HAP-1 (cell line): ENCODE measurements at regions not wholly inside any gene's neighbourhood (a gene's known extent, or its start where the extent isn't known, plus 50 kb on each side); places are given as distances from the start of the nearest gene placed in this dataset.

Experiments used
- DNase-seq, 2 experiments: peaks; one replicate each; pipeline ENCODE4 v3.0.0-alpha.2; 2016 to 2020; ENCODE audit warnings: low spot score in 2 of 2
- H3K27me3 ChIP-seq: fragments of 250-450 bp; sonication (Bioruptor Pico); 2 replicates; pipeline ENCODE4 v1.5.1; 2020; ENCODE audit warnings: low read depth, mild to moderate bottlenecking, moderate library complexity
- H3K36me3 ChIP-seq: fragments of 250-450 bp; sonication (Bioruptor Pico); replicated peaks from 2 replicates; pipeline ENCODE4 v1.5.1; 2020; ENCODE audit warnings: mild to moderate bottlenecking
- H3K4me1 ChIP-seq: fragments of 250-450 bp; sonication (Bioruptor Pico); 2 replicates; pipeline ENCODE4 v1.5.1; 2020; ENCODE audit warnings: mild to moderate bottlenecking
- H3K4me3 ChIP-seq: fragments of 250-450 bp; sonication (Bioruptor Pico); 2 replicates; pipeline ENCODE4 v1.5.1; 2020; ENCODE audit warnings: mild to moderate bottlenecking, moderate library complexity
- H3K9me3 ChIP-seq: fragments of 250-450 bp; sonication (Bioruptor Pico); 2 replicates; pipeline ENCODE4 v1.5.1; 2020; ENCODE audit warnings: mild to moderate bottlenecking, moderate library complexity
- in situ Hi-C: fragments of 300-500 bp; cut with MboI; formaldehyde crosslinking; loops from 3 replicates; pipeline ENCODE4 v1.14.3; 2020; ENCODE audit warnings: low sequenced_read_pairs, inconsistent platforms, mixed read lengths

- H3K4me1 ChIP-seq, result no peaks in the 10 kb centered on the region
- no peak overlapping the region for H3K4me3 ChIP-seq
- in situ Hi-C loops, result no loop called here
- H3K27me3 ChIP-seq, result no peaks in the 10 kb centered on the region
- H3K36me3 ChIP-seq, result no peaks in the 10 kb centered on the region
- H3K9me3 ChIP-seq, result no peaks in the 10 kb centered on the region
- DNase-seq, result no peak
Measured at GRCh38 chr14:51188566-51189185, 51.4 kb upstream of the TMX1 start.

GRCh38 chr14:51189600-51190376 is 50.3 kb upstream of the TMX1 start:
- H3K4me3 ChIP-seq, result no peak overlapping the region
- no peaks in the 10 kb centered on the region for H3K36me3 ChIP-seq
- no peak for DNase-seq
- H3K9me3 ChIP-seq, result no peaks in the 10 kb centered on the region
- H3K27me3 ChIP-seq, result no peaks in the 10 kb centered on the region
- no peaks in the 10 kb centered on the region for H3K4me1 ChIP-seq
- in situ Hi-C loops, result no loop called here
